ENCODE measurements at regions not wholly inside any gene's neighbourhood (a gene's known extent, or its start where the extent isn't known, plus 50 kb on each side); places are given as distances from the start of the nearest gene placed in this dataset.

GRCh38 chr1:213385201-213385600 lies 334.2 kb downstream of the RPS6KC1 start:
- ATAC-seq (no peak), DNase-seq (ENCODE audit: low spot score) (no peak)
- Mint-ChIP-seq H3K36me3 (no peaks in the 10 kb centered on the region), H3K27ac (no peak overlapping the region), H3K4me1 (peaks cover 8% of the 10 kb centered on the region), H3K27me3 (ENCODE audit: low read depth) (no peaks in the 10 kb centered on the region), H3K9me3 (no peaks in the 10 kb centered on the region), H3K4me3 (no peak overlapping the region)
- no peak for TF ChIP-seq ATF3 (CRISPR knock-in tag; conservative IDR thresholded peaks at IDR 0.05)
- no peak for TF ChIP-seq CBFB (CRISPR knock-in tag; IDR thresholded peaks at IDR 0.05; ENCODE audit: low read depth)
- no peak for TF ChIP-seq NR1H2 (CRISPR knock-in tag; IDR thresholded peaks at IDR 0.05)
- no peak for TF ChIP-seq CTCF (IDR thresholded peaks at IDR 0.05)
- TF ChIP-seq GRHL2 (CRISPR knock-in tag; IDR thresholded peaks at IDR 0.05; ENCODE audit: insufficient replicate concordance, severe bottlenecking): no peak
- TF ChIP-seq MYBL2 (CRISPR knock-in tag; IDR thresholded peaks at IDR 0.05): no peak
- no peak for TF ChIP-seq RELA (CRISPR knock-in tag; IDR thresholded peaks at IDR 0.05; ENCODE audit: borderline replicate concordance)
- TF ChIP-seq PRDM15 (CRISPR knock-in tag; IDR thresholded peaks at IDR 0.05): no peak
- TF ChIP-seq ZBTB43 (CRISPR knock-in tag; IDR thresholded peaks at IDR 0.05): no peak
- no peak for TF ChIP-seq ZNF232 (CRISPR knock-in tag; IDR thresholded peaks at IDR 0.05)
- TF ChIP-seq IRF1 (CRISPR knock-in tag; IDR thresholded peaks at IDR 0.05): no peak
- no peak for TF ChIP-seq TP53 (CRISPR knock-in tag; IDR thresholded peaks at IDR 0.05)
- no peak for TF ChIP-seq HMGXB4 (CRISPR knock-in tag; IDR thresholded peaks at IDR 0.05)
- no peak for TF ChIP-seq FOXP4 (CRISPR knock-in tag; IDR thresholded peaks at IDR 0.05)
- no peak for TF ChIP-seq E2F5 (CRISPR knock-in tag; IDR thresholded peaks at IDR 0.05)
- TF ChIP-seq TEAD1 (CRISPR knock-in tag; IDR thresholded peaks at IDR 0.05): no peak
- ChIA-PET POLR2A (no interaction called here), CTCF (no interaction called here)
